GDM1 (cell line): ENCODE measurements at regions not wholly inside any gene's neighbourhood (a gene's known extent, or its start where the extent isn't known, plus 50 kb on each side); places are given as distances from the start of the nearest gene placed in this dataset.
"Not testable (repeated sequence)": the region's sequence is repeated elsewhere in the genome, so short reads cannot be mapped to it uniquely, and the experiment has no call there.

ENCODE experiments used
- DNase-seq: peaks from one replicate; lab custom pipeline; 2025; lab: John Stamatoyannopoulos, UW

DNA sequence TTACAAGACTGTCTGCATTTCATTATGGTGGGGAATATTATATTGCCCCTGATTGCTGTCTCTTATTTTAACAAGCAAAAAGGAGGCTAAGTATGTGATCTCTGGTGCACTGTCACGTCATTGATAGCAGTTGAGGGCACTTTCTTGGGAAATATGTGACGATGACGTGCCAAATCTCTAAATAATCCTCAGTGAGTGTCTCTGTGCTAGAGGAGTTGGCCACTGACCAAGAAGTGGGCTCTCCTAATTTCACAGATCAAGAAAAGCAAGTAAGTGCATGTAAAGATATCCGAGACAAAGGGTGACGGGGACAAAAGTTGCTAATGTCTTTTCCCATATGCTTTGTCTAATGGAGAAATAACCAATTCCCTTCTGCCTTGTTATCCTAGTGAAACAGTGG lies 487.4 kb upstream of the TENM3 start:
- no peak for DNase-seq

GRCh38 chr4:181756451-181757095 lies 486.6 kb upstream of the TENM3 start:
- no peak for DNase-seq

DNA sequence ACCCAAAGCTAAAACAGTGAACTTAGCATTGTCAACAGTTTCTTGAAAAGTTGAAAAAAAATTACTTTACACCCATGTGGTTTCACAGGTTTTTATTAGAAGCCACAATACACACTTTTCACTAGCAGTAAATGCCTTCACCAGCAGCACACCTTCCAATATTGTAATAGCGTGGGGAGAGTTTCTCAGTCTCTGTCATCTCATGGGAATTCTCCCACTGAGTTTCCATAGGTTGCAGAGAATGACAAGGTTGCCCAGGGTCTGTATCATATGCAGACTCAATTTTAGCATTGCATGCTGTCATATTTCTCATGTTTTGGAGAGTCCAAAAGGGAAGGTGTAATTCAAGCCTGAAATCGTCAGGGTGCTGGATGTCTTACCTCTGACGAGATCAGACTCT lies 486.1 kb upstream of the TENM3 start:
- DNase-seq, result no peak

DNA sequence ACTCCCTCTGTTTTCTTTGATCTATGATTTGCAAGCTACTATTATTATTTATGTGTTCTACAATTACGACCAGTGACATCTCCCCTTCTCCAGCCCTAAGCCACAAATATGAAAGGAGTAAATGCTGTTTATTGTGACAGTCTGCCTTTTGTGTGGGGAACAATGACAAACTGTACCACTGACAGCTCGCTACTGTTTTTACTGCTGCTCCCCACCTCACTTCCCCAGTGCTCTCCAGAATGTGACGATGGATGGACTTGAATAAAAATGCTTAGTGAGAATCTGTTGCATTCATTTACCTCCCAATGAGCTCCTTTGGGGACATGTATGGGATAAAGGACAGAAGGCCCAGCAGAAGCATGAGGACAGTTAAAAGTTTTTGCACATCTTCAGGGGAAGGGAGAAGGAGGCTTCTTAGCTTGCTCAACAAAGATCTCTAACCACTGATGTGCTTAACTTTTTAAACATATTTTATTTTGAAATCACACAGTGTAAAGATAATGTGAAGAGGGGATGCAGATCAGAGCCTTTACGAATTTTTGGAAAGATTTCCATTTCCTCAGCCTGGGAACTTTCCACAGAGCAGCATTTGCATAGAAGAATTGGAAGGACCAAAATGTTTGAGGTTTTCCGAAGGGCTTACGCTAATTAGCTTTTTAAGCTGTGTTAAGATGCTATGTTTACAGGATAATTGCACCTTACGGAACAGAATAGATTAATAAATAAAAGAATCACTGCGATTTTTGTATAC lies 485.1 kb upstream of the TENM3 start:
- DNase-seq, result no peak

DNA sequence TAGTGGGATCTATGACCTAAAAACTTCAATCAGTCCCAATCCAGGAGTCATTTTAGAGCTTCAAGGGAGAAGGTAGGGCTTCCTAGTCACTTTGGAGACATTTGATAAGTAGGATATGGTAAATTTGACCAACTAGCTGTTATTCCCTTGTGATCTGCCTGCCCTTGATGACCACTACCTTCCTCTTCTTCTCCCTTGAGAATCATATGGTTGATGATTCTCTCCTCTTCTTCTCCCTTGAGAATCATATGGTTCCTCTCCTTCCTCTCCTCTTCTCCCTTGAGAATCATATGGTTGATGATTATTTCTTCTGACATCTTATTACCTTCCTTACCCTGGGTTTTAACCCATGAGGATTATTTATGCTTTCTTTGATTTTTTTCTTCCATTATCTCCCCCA lies 482.6 kb upstream of the TENM3 start:
- no peak for DNase-seq

GRCh38 chr4:181761156-181761555 lies 482.0 kb upstream of the TENM3 start:
- no peak for DNase-seq

DNA sequence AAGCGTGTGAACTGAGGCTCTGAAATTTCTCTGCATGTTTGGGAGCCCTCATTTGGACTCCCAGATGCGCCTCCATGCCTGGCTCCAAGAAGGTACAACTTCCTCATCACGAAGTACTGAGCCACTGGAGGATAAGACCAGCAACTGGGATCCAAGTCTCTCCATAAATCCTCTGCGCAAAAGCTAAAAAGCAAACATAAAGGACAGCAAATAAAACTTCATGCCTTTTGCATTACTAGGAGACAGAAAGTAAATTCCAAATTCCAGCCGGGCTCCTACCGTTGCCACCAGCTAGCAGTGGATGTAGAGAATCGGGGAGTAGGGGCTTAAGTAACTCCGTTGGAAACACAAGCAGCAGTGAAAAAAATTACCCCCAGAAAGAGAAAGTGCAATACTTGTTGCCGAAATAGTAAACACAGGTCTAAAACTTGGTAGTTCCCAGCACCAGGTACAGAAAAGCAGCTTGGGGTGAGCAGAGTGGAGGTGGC lies 477.1 kb upstream of the TENM3 start:
- DNase-seq, result no peak

GRCh38 chr4:181770971-181771370 lies 472.2 kb upstream of the TENM3 start:
- DNase-seq, result no peak

GRCh38 chr4:181775298-181775697 lies 467.9 kb upstream of the TENM3 start:
- no peak for DNase-seq

GRCh38 chr4:181776264-181777054 lies 466.7 kb upstream of the TENM3 start:
- no peak for DNase-seq

GRCh38 chr4:181777518-181777917 lies 465.7 kb upstream of the TENM3 start:
- no peak for DNase-seq

GRCh38 chr4:181784881-181785280 lies 458.3 kb upstream of the TENM3 start:
- no peak for DNase-seq

DNA sequence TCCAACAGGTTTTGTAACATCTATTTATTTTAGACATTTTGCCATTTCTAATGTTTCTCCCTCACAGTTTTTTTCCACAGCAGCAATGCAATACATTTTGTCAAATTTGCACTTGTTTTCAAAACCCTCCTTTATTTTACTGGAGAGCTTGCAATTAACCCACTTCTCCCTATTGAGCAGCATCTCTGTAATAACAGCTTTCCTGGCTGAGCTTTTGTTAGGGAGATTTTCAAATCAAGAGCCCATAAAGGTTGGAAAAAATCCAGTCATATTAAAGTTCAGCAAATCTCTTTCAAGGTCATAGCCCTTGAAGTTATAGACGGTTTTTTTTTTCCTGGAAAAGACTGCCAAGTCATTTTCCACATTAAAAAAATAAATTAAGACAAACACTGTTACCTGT lies 450.6 kb upstream of the TENM3 start:
- DNase-seq, result no peak

- DNase-seq, result no peak
These were observed 450.1 kb upstream of the TENM3 start for GRCh38 chr4:181793096-181793495.

DNA sequence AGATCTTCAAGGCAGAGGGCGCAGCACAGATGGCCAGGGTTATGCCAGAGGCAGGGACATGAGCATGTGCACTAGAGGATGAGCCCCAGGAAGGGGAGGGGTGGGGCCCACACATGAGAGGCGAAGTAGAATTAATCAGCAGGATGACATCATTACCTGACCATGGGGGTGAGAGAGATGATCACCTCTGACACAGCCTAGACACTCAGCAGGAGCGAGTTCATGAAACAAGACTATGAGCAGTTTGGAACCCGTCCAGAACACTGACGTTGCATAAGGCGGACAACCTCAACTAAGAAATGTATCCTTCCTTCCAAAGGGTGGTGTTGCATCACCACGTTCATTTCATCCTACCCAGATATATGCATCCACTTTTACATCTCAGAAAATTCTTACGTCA lies 446.7 kb upstream of the TENM3 start:
- no peak for DNase-seq

DNA sequence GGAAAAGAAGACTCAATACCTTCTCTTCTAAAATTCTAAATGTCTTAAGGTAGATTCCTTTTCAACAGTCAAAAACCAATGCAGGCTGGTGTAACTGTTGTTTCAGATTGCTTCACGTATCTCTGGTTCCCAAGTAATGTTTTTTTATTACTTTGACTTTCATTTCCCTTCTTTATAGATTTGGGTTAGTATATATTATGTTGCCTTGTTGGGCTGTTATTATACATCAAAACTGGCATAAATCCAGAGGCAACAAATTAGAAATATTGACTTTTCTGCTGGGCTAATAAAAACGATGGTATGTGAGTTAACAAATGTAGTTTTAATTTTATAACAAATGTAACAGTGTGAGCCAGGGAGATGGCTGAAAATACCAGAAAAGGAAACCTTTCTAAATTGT lies 444.7 kb upstream of the TENM3 start:
- DNase-seq, result no peak

- no peak for DNase-seq
These were observed 443.6 kb upstream of the TENM3 start for GRCh38 chr4:181799561-181800069.

- no peak for DNase-seq
These were observed 441.0 kb upstream of the TENM3 start for GRCh38 chr4:181802207-181802606.

- no peak for DNase-seq
These were observed 435.4 kb upstream of the TENM3 start for GRCh38 chr4:181807771-181808170.

- DNase-seq, result no peak
These were observed 432.5 kb upstream of the TENM3 start for GRCh38 chr4:181810711-181811110.

GRCh38 chr4:181811550-181811949 lies 431.7 kb upstream of the TENM3 start:
- not testable (repeated sequence) for DNase-seq

DNA sequence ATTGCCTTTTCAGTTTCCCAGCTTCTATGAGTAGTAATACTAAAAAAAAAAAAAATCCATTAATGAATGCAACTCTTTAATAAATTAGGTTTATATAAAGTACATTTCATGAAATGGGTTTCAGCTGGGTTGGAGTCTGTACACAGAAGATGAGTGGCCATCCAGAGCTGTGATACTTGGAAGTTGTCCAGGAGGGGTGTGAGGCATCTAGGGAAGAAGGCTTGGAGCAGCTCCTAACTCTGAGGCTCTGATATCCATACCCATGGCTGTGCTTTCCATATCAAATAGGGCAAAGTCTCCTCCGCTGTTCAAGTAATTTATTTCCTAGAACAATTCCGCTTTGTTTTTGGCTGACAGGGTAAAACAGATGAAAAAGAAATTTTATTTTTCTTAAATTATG lies 423.3 kb upstream of the TENM3 start:
- DNase-seq, result no peak

DNA sequence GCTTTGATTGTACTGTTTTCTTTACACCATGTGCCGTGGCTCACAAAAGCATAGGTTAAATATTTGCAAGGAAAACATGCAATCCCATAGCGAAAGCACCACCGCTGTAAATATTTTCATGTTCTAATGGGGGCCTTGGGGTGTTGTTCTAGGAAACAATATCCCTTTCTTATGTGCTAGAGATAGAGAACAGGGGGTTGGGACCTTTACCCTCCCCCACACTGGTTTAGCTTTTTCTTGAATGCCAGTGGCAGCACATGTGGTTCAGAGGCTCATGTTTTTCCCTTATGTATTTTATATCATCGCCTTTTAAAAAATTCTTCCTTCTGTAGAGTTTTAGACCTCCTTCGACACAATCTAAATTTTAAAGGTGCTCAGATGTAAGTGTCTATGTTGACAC lies 422.6 kb upstream of the TENM3 start:
- no peak for DNase-seq
